ENCODE measurements at regions not wholly inside any gene's neighbourhood (a gene's known extent, or its start where the extent isn't known, plus 50 kb on each side); places are given as distances from the start of the nearest gene placed in this dataset.

- Histone ChIP-seq H3K27me3 (no peaks in the 10 kb centered on the region), H3K4me1 (no peaks in the 10 kb centered on the region), H3K36me3 (no peaks in the 10 kb centered on the region), H3K27ac (no peak overlapping the region), H3K4me3 (no peak overlapping the region), H3K9me3 (no peaks in the 10 kb centered on the region)
- no peak for DNase-seq
- TF ChIP-seq POLR2A (IDR thresholded peaks at IDR 0.05), result no peak
- no peak for TF ChIP-seq CTCF (IDR thresholded peaks at IDR 0.05)
These were observed 289.1 kb downstream of the ZNF516 start for GRCh38 chr18:76205906-76206305.

- H3K27me3 ChIP-seq, result no peaks in the 10 kb centered on the region
- no peak overlapping the region for H3K4me3 ChIP-seq
- no peaks in the 10 kb centered on the region for H3K36me3 ChIP-seq
- H3K27ac ChIP-seq, result no peak overlapping the region
- no peaks in the 10 kb centered on the region for H3K4me1 ChIP-seq
- no peak for DNase-seq
- H3K9me3 ChIP-seq, result no peaks in the 10 kb centered on the region
- no peak for TF ChIP-seq CTCF (IDR thresholded peaks at IDR 0.05)
- no peak for TF ChIP-seq POLR2A (IDR thresholded peaks at IDR 0.05)
These were observed 291.5 kb downstream of the ZNF516 start for GRCh38 chr18:76203552-76203951.

DNA sequence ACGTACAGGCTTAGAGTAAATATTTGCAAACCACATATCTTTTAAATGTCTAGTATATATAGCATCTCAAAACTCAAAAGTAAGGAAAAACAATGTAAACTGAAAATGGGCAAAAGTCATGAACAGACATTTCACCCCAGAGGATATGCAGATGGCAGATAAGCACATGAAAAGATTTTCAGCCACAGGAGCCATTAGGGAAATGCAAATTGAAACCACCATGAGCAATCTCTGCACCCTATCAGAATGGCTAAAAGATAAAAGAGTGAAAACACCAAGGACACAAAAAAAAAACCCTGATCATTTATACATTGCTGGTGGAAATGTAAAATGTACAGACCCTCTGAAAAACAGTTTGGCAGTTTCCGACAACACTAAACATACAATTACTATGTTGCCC, 292.7 kb downstream of the ZNF516 start:
- DNase-seq, result no peak
- H3K27me3 ChIP-seq, result no peaks in the 10 kb centered on the region
- H3K9me3 ChIP-seq, result no peaks in the 10 kb centered on the region
- H3K36me3 ChIP-seq, result no peaks in the 10 kb centered on the region
- no peaks in the 10 kb centered on the region for H3K4me1 ChIP-seq
- H3K27ac ChIP-seq, result no peak overlapping the region
- no peak overlapping the region for H3K4me3 ChIP-seq
- TF ChIP-seq POLR2A (IDR thresholded peaks at IDR 0.05) (no peak), CTCF (IDR thresholded peaks at IDR 0.05) (no peak)

DNA sequence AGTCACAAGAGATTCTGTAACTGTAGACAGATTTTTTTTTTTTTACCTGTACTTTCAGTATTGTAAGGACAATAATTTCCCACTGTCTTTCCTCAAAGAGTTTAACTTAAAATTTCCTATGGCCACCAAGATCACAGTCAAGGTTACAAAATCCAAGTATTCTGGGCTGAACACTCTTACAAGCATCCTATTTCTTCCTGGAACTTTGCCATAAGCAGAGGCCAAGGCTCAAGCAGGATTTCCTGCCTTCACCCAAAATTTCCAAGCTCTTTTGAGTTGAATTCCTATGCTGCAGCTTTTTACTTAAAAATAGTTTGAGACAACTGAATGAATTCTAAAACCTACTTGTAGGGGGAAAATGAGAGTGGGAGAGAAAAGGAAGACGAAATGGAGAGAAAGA, 299.4 kb downstream of the ZNF516 start:
- Histone ChIP-seq H3K27me3 (no peaks in the 10 kb centered on the region), H3K9me3 (no peaks in the 10 kb centered on the region), H3K4me1 (no peaks in the 10 kb centered on the region), H3K4me3 (no peak overlapping the region), H3K27ac (no peak overlapping the region), H3K36me3 (no peaks in the 10 kb centered on the region)
- no peak for DNase-seq
- TF ChIP-seq CTCF (IDR thresholded peaks at IDR 0.05) (no peak), POLR2A (IDR thresholded peaks at IDR 0.05) (no peak)

GRCh38 chr18:76188097-76188496, 306.9 kb downstream of the ZNF516 start:
- Histone ChIP-seq H3K4me3 (no peak overlapping the region), H3K27me3 (no peaks in the 10 kb centered on the region), H3K36me3 (no peaks in the 10 kb centered on the region), H3K27ac (no peak overlapping the region), H3K4me1 (no peaks in the 10 kb centered on the region), H3K9me3 (no peaks in the 10 kb centered on the region)
- no peak for DNase-seq
- TF ChIP-seq CTCF (IDR thresholded peaks at IDR 0.05) (no peak), POLR2A (IDR thresholded peaks at IDR 0.05) (no peak)

GRCh38 chr18:76179257-76179656, 315.8 kb downstream of the ZNF516 start:
- no peaks in the 10 kb centered on the region for H3K4me1 ChIP-seq
- no peak overlapping the region for H3K4me3 ChIP-seq
- no peaks in the 10 kb centered on the region for H3K36me3 ChIP-seq
- no peaks in the 10 kb centered on the region for H3K27me3 ChIP-seq
- TF ChIP-seq CTCF (IDR thresholded peaks at IDR 0.05), result no peak
- TF ChIP-seq POLR2A (IDR thresholded peaks at IDR 0.05), result no peak
- no peaks in the 10 kb centered on the region for H3K9me3 ChIP-seq
- no peak overlapping the region for H3K27ac ChIP-seq
- DNase-seq, result no peak
